Activated CD4-positive, alpha-beta T cell treated with anti-CD3 and anti-CD28 coated beads, Interleukin-2, amount 10 ng/mL, durations not matched to agents 24 days and 14 days (primary cell): ENCODE measurements at regions not wholly inside any gene's neighbourhood (a gene's known extent, or its start where the extent isn't known, plus 50 kb on each side); places are given as distances from the start of the nearest gene placed in this dataset.

Experiments used
- DNase-seq: peaks from one replicate; pipeline ENCODE4 v3.0.0; 2022
- H3K27ac Mint-ChIP-seq: one replicate; pipeline ENCODE4 v1.8.0; 2022; ENCODE audit warnings: mild to moderate bottlenecking, mixed read lengths
- H3K27me3 Mint-ChIP-seq: one replicate; pipeline ENCODE4 v1.8.0; 2022; ENCODE audit warnings: mixed read lengths
- H3K36me3 Mint-ChIP-seq: one replicate; pipeline ENCODE4 v1.8.0; 2022; ENCODE audit warnings: low read depth, mild to moderate bottlenecking, mixed read lengths
- H3K4me1 Mint-ChIP-seq: one replicate; pipeline ENCODE4 v1.8.0; 2021; ENCODE audit warnings: mixed read lengths
- H3K4me3 Mint-ChIP-seq: one replicate; pipeline ENCODE4 v1.8.0; 2022; ENCODE audit warnings: mild to moderate bottlenecking, moderate library complexity, mixed read lengths
- H3K9me3 Mint-ChIP-seq: one replicate; pipeline ENCODE4 v1.8.0; 2021; ENCODE audit warnings: mixed read lengths
- intact Hi-C: fragments of 100-400 bp; cut with micrococcal nuclease; formaldehyde crosslinking; loops from one replicate; pipeline ENCODE4 v1.15.1; 2023

GRCh38 chr20:51298141-51298749, 244.3 kb downstream of the NFATC2 start:
- DNase-seq = no peak
- Mint-ChIP-seq H3K27ac (no peak overlapping the region), H3K4me3 (no peak overlapping the region), H3K4me1 (no peaks in the 10 kb centered on the region), H3K36me3 (no peaks in the 10 kb centered on the region), H3K9me3 (peaks cover under 1% of the 10 kb centered on the region), H3K27me3 (peaks cover 1% of the 10 kb centered on the region)
- intact Hi-C loops = no loop called here

GRCh38 chr20:51287628-51288413, 254.7 kb downstream of the NFATC2 start:
- Mint-ChIP-seq H3K36me3 (no peaks in the 10 kb centered on the region), H3K4me3 (no peak overlapping the region), H3K27me3 (peaks cover 4% of the 10 kb centered on the region), H3K9me3 (no peaks in the 10 kb centered on the region), H3K4me1 (no peaks in the 10 kb centered on the region), H3K27ac (no peak overlapping the region)
- DNase-seq = no peak
- intact Hi-C loops = no loop called here

GRCh38 chr20:51286758-51287157, 255.8 kb downstream of the NFATC2 start:
- Mint-ChIP-seq H3K27ac (no peak overlapping the region), H3K4me1 (no peaks in the 10 kb centered on the region), H3K27me3 (peaks cover 2% of the 10 kb centered on the region), H3K4me3 (no peak overlapping the region), H3K9me3 (no peaks in the 10 kb centered on the region), H3K36me3 (no peaks in the 10 kb centered on the region)
- intact Hi-C loops = no loop called here
- no peak for DNase-seq

- peaks cover 2% of the 10 kb centered on the region for H3K27me3 Mint-ChIP-seq
- no peaks in the 10 kb centered on the region for H3K9me3 Mint-ChIP-seq
- H3K27ac Mint-ChIP-seq = no peak overlapping the region
- no peak overlapping the region for H3K4me3 Mint-ChIP-seq
- H3K36me3 Mint-ChIP-seq = no peaks in the 10 kb centered on the region
- no peaks in the 10 kb centered on the region for H3K4me1 Mint-ChIP-seq
- intact Hi-C loops = no loop called here
- DNase-seq = no peak
These were observed 256.8 kb downstream of the NFATC2 start for GRCh38 chr20:51285684-51286083.

- intact Hi-C loops = no loop called here
- Mint-ChIP-seq H3K4me3 (no peak overlapping the region), H3K36me3 (no peaks in the 10 kb centered on the region), H3K27me3 (no peaks in the 10 kb centered on the region), H3K9me3 (no peaks in the 10 kb centered on the region), H3K4me1 (no peaks in the 10 kb centered on the region), H3K27ac (no peak overlapping the region)
- DNase-seq = no peak
These were observed 257.6 kb downstream of the NFATC2 start for GRCh38 chr20:51284871-51285270.

- no peaks in the 10 kb centered on the region for H3K27me3 Mint-ChIP-seq
These were observed 258.3 kb downstream of the NFATC2 start for GRCh38 chr20:51284176-51284575.

GRCh38 chr20:51281521-51281920, 258.6 kb upstream of the KCNG1 start:
- H3K9me3 Mint-ChIP-seq = no peaks in the 10 kb centered on the region
- no peak overlapping the region for H3K27ac Mint-ChIP-seq
- H3K36me3 Mint-ChIP-seq = no peaks in the 10 kb centered on the region
- peaks cover 9% of the 10 kb centered on the region for H3K27me3 Mint-ChIP-seq
- no peaks in the 10 kb centered on the region for H3K4me1 Mint-ChIP-seq
- no peak overlapping the region for H3K4me3 Mint-ChIP-seq
- no peak for DNase-seq
- intact Hi-C loops = no loop called here

More at GRCh38 chr20:51284176-51284575, 258.3 kb downstream of the NFATC2 start:
- DNase-seq = no peak
- H3K9me3 Mint-ChIP-seq = no peaks in the 10 kb centered on the region
- H3K4me1 Mint-ChIP-seq = no peaks in the 10 kb centered on the region
- H3K4me3 Mint-ChIP-seq = no peak overlapping the region
- intact Hi-C loops = no loop called here
- no peaks in the 10 kb centered on the region for H3K36me3 Mint-ChIP-seq
- no peak overlapping the region for H3K27ac Mint-ChIP-seq

- H3K27ac Mint-ChIP-seq = no peak overlapping the region
- intact Hi-C loops = no loop called here
- DNase-seq = no peak
- no peak overlapping the region for H3K4me3 Mint-ChIP-seq
- no peaks in the 10 kb centered on the region for H3K4me1 Mint-ChIP-seq
- peaks cover 17% of the 10 kb centered on the region for H3K27me3 Mint-ChIP-seq
- no peaks in the 10 kb centered on the region for H3K9me3 Mint-ChIP-seq
- H3K36me3 Mint-ChIP-seq = no peaks in the 10 kb centered on the region
These were observed 257.1 kb upstream of the KCNG1 start for GRCh38 chr20:51280047-51280446.

GRCh38 chr20:51277961-51278360, 255.1 kb upstream of the KCNG1 start:
- intact Hi-C loops = no loop called here

GRCh38 chr20:51276296-51276695, 253.4 kb upstream of the KCNG1 start:
- DNase-seq = no peak
- H3K4me1 Mint-ChIP-seq = no peaks in the 10 kb centered on the region
- H3K9me3 Mint-ChIP-seq = no peaks in the 10 kb centered on the region
- intact Hi-C loops = no loop called here
- no peak overlapping the region for H3K27ac Mint-ChIP-seq
- no peak overlapping the region for H3K4me3 Mint-ChIP-seq
- H3K36me3 Mint-ChIP-seq = no peaks in the 10 kb centered on the region
- peaks cover 26% of the 10 kb centered on the region for H3K27me3 Mint-ChIP-seq

More at GRCh38 chr20:51277961-51278360, 255.1 kb upstream of the KCNG1 start:
- H3K4me3 Mint-ChIP-seq = no peak overlapping the region
- peaks cover 22% of the 10 kb centered on the region for H3K27me3 Mint-ChIP-seq
- no peak for DNase-seq
- H3K4me1 Mint-ChIP-seq = no peaks in the 10 kb centered on the region
- H3K27ac Mint-ChIP-seq = no peak overlapping the region
- H3K36me3 Mint-ChIP-seq = no peaks in the 10 kb centered on the region
- H3K9me3 Mint-ChIP-seq = no peaks in the 10 kb centered on the region

- Mint-ChIP-seq H3K4me3 (no peak overlapping the region), H3K36me3 (no peaks in the 10 kb centered on the region), H3K4me1 (no peaks in the 10 kb centered on the region), H3K9me3 (no peaks in the 10 kb centered on the region), H3K27ac (no peak overlapping the region), H3K27me3 (peaks cover 26% of the 10 kb centered on the region)
- no peak for DNase-seq
- intact Hi-C loops = no loop called here
These were observed 252.9 kb upstream of the KCNG1 start for GRCh38 chr20:51275826-51276225.

GRCh38 chr20:51275181-51275580, 252.3 kb upstream of the KCNG1 start:
- no peaks in the 10 kb centered on the region for H3K36me3 Mint-ChIP-seq
- H3K4me1 Mint-ChIP-seq = no peaks in the 10 kb centered on the region
- peaks cover 26% of the 10 kb centered on the region for H3K27me3 Mint-ChIP-seq
- intact Hi-C loops = no loop called here
- no peaks in the 10 kb centered on the region for H3K9me3 Mint-ChIP-seq
- H3K4me3 Mint-ChIP-seq = no peak overlapping the region
- H3K27ac Mint-ChIP-seq = no peak overlapping the region
- DNase-seq = no peak

GRCh38 chr20:51272401-51272800, 249.5 kb upstream of the KCNG1 start:
- no peaks in the 10 kb centered on the region for H3K4me1 Mint-ChIP-seq
- DNase-seq = no peak
- H3K36me3 Mint-ChIP-seq = no peaks in the 10 kb centered on the region
- H3K27ac Mint-ChIP-seq = no peak overlapping the region
- intact Hi-C loops = no loop called here
- no peaks in the 10 kb centered on the region for H3K9me3 Mint-ChIP-seq
- H3K27me3 Mint-ChIP-seq = peaks cover 24% of the 10 kb centered on the region
- H3K4me3 Mint-ChIP-seq = no peak overlapping the region

- no peaks in the 10 kb centered on the region for H3K36me3 Mint-ChIP-seq
- H3K4me1 Mint-ChIP-seq = no peaks in the 10 kb centered on the region
- no peak overlapping the region for H3K4me3 Mint-ChIP-seq
- peaks cover 21% of the 10 kb centered on the region for H3K27me3 Mint-ChIP-seq
- no peak overlapping the region for H3K27ac Mint-ChIP-seq
- H3K9me3 Mint-ChIP-seq = no peaks in the 10 kb centered on the region
- DNase-seq = no peak
- intact Hi-C loops = no loop called here
These were observed 249.0 kb upstream of the KCNG1 start for GRCh38 chr20:51271931-51272330.
